GM23338 (cell line): ENCODE measurements at regions not wholly inside any gene's neighbourhood (a gene's known extent, or its start where the extent isn't known, plus 50 kb on each side); places are given as distances from the start of the nearest gene placed in this dataset.
A peak's percentile ranks its signal among the peaks of the same experiment; 100 is the strongest.

Experiments
- ATAC-seq: fragments of 200-7000 bp; cut with Tn5 transposase; 3 replicates; pipeline ENCODE4 v1.9.1; 2020
- DNase-seq: peaks from one replicate; pipeline ENCODE4 v3.0.0-alpha.2; 2015; ENCODE audit warnings: low spot score
- H2AFZ ChIP-seq: fragments of 200-600 bp; sonication (generic); 2 replicates; pipeline ENCODE4 v1.8.0; 2016; ENCODE audit warnings: antibody characterized with exemption, mild to moderate bottlenecking, moderate library complexity
- H3F3A ChIP-seq: fragments of 200-600 bp; sonication (generic); replicated peaks from 2 replicates; pipeline ENCODE4 v1.8.0; 2017; ENCODE audit warnings: antibody characterized with exemption, mixed run types, low read depth
- H3K27ac ChIP-seq: fragments of 200-600 bp; sonication (generic); 2 replicates; pipeline ENCODE4 v1.6.1; 2016; ENCODE audit warnings: low read depth
- H3K27me3 ChIP-seq: fragments of 200-600 bp; sonication (generic); 2 replicates; pipeline ENCODE4 v1.8.0; 2016; ENCODE audit warnings: mild to moderate bottlenecking, mixed run types, moderate library complexity; ENCODE audit not compliant: insufficient read depth
- H3K36me3 ChIP-seq: fragments of 200-600 bp; sonication (generic); 2 replicates; pipeline ENCODE4 v1.8.0; 2016; ENCODE audit warnings: mild to moderate bottlenecking; ENCODE audit not compliant: insufficient read depth
- H3K4me1 ChIP-seq: fragments of 200-600 bp; sonication (generic); 2 replicates; pipeline ENCODE4 v1.8.0; 2016; ENCODE audit warnings: mild to moderate bottlenecking, moderate library complexity; ENCODE audit not compliant: insufficient read depth
- H3K4me2 ChIP-seq: fragments of 200-600 bp; sonication (generic); 2 replicates; pipeline ENCODE4 v1.7.1; 2017; ENCODE audit warnings: mixed run types
- H3K4me3 ChIP-seq: fragments of 200-600 bp; sonication (generic); 2 replicates; pipeline ENCODE4 v1.6.1; 2016; ENCODE audit warnings: mixed run types
- H3K79me2 ChIP-seq: fragments of 200-600 bp; sonication (generic); replicated peaks from 2 replicates; pipeline ENCODE4 v1.8.0; 2017; ENCODE audit warnings: mild to moderate bottlenecking; ENCODE audit not compliant: insufficient read depth
- H3K9me2 ChIP-seq: fragments of 200-600 bp; sonication (generic); 2 replicates; pipeline ENCODE4 v1.8.0; 2017; ENCODE audit not compliant: insufficient read depth
- H4K20me1 ChIP-seq: fragments of 200-600 bp; sonication (generic); replicated peaks from 2 replicates; pipeline ENCODE4 v1.8.0; 2017; ENCODE audit warnings: mild to moderate bottlenecking; ENCODE audit not compliant: insufficient read depth
- H3K27ac Mint-ChIP-seq: 2 replicates; pipeline ENCODE4 v1.8.0; 2020; ENCODE audit warnings: inconsistent platforms, mild to moderate bottlenecking, moderate library complexity, mixed read lengths
- H3K27me3 Mint-ChIP-seq: 3 replicates; pipeline ENCODE4 v1.8.0; 2022; ENCODE audit warnings: low read depth, mild to moderate bottlenecking, moderate library complexity, mixed read lengths, inconsistent platforms; ENCODE audit not compliant: insufficient read depth, poor library complexity
- H3K36me3 Mint-ChIP-seq: 3 replicates; pipeline ENCODE4 v1.8.0; 2021; ENCODE audit warnings: low read depth, mild to moderate bottlenecking, inconsistent platforms, moderate library complexity, mixed read lengths
- H3K4me1 Mint-ChIP-seq: 3 replicates; pipeline ENCODE4 v1.8.0; 2020; ENCODE audit warnings: mild to moderate bottlenecking, inconsistent platforms, mixed read lengths
- H3K4me3 Mint-ChIP-seq: 3 replicates; pipeline ENCODE4 v1.8.0; 2021; ENCODE audit warnings: moderate library complexity, mild to moderate bottlenecking, inconsistent platforms, mixed read lengths
- H3K9me3 Mint-ChIP-seq: 3 replicates; pipeline ENCODE4 v1.8.0; 2020; ENCODE audit warnings: moderate library complexity, mild to moderate bottlenecking, inconsistent platforms, mixed read lengths
- CREB1 ChIP-seq: fragments of 250-450 bp; sonication (Bioruptor Pico); IDR thresholded peaks from 2 replicates; pipeline ENCODE4 v1.5.0; 2020; ENCODE audit warnings: low read depth, mild to moderate bottlenecking, moderate library complexity
- EZH2 ChIP-seq: fragments of 200-600 bp; sonication (generic); IDR thresholded peaks from one replicate; pipeline ENCODE4 v1.8.0; 2017; ENCODE audit warnings: antibody characterized with exemption, mild to moderate bottlenecking, low read depth; ENCODE audit not compliant: unreplicated experiment
- EZH2phosphoT487 ChIP-seq: fragments of 200-600 bp; sonication (generic); IDR thresholded peaks from one replicate; pipeline ENCODE4 v1.8.1; 2018; ENCODE audit warnings: antibody characterized with exemption; ENCODE audit not compliant: unreplicated experiment
- JUNB ChIP-seq: IDR thresholded peaks from one replicate; pipeline ENCODE4 v1.6.1; 2016; ENCODE audit warnings: antibody characterized with exemption; ENCODE audit not compliant: unreplicated experiment
- NANOG ChIP-seq: IDR thresholded peaks from 2 replicates; pipeline ENCODE4 v1.6.1; 2016; ENCODE audit warnings: antibody characterized with exemption, borderline replicate concordance
- POLR2AphosphoS5 ChIP-seq: IDR thresholded peaks from 2 replicates; pipeline ENCODE4 v1.6.1; 2016; ENCODE audit warnings: antibody characterized with exemption, low read depth
- STAT1 ChIP-seq: IDR thresholded peaks from one replicate; pipeline ENCODE4 v1.6.1; 2016; ENCODE audit warnings: antibody characterized with exemption; ENCODE audit not compliant: unreplicated experiment
- ZNF114 ChIP-seq: fragments of 250-450 bp; sonication (Bioruptor Pico); IDR thresholded peaks from 2 replicates; pipeline ENCODE4 v1.5.0; 2020; ENCODE audit warnings: mild to moderate bottlenecking, moderate library complexity
- ZNF331 ChIP-seq: fragments of 250-450 bp; sonication (Bioruptor Pico); IDR thresholded peaks from 2 replicates; pipeline ENCODE4 v1.5.0; 2020; ENCODE audit warnings: low read depth, mild to moderate bottlenecking, moderate library complexity
- TF ChIP-seq, protein P1 (sequence below): fragments of 250-450 bp; sonication (Bioruptor Pico); IDR thresholded peaks from 2 replicates; pipeline ENCODE4 v1.5.0; 2020; ENCODE audit warnings: mild to moderate bottlenecking, moderate library complexity
- TF ChIP-seq, protein P2 (sequence below): IDR thresholded peaks from 2 replicates; pipeline ENCODE4 v1.6.1; 2016; ENCODE audit warnings: antibody characterized with exemption
- TF ChIP-seq, protein P3 (sequence below): IDR thresholded peaks from one replicate; pipeline ENCODE4 v1.6.1; 2018; ENCODE audit warnings: antibody characterized with exemption; ENCODE audit not compliant: unreplicated experiment
- TF ChIP-seq, protein P4 (sequence below), 2 experiments: fragments of 200-600 bp in 1 of 2; sonication (generic) in 1 of 2; conservative IDR thresholded peaks; 2 replicates each; pipeline versions ENCODE4 v1.5.1 to v1.6.1; 2016 to 2017; ENCODE audit warnings: antibody characterized with exemption in 2 of 2, low read depth in 2 of 2, mild to moderate bottlenecking in 2 of 2, moderate library complexity in 1 of 2

DNA sequence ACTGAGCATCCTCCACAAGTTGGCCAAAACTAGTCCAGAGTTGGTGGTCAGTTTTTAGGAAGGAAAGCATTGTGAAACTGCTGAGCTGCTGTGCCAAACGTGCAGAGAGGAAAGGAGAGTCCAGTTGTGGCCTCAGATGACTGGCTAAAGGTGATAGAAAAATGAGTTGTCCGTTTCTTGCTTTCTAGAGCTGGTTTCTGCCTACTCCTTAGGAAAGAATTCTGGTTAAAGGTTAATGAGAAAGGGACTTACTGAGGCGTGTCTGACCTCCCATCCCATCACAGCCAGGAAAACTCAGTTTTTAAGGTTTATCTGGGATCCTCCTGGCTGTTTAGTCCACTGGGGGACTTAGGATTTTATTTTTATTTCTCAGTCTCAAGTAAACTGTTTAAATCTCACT, 1186.3 kb downstream of the UQCRFS1 start:
- ATAC-seq = no peak
- Mint-ChIP-seq H3K4me3 (no peak overlapping the region), H3K36me3 (peaks cover 12% of the 10 kb centered on the region; the same call in 1 of the 3 replicates), H3K27me3 (peaks cover 2% of the 10 kb centered on the region), H3K9me3 (peaks cover 19% of the 10 kb centered on the region), H3K27ac (0 out of 2 replicates have a peak overlapping the region, but pooled peaks have one; percentile 37), H3K4me1 (peaks cover 13% of the 10 kb centered on the region)
- Histone ChIP-seq H3K4me1 (peaks cover 6% of the 10 kb centered on the region), H4K20me1 (no peaks in the 10 kb centered on the region), H3K79me2 (no peaks in the 10 kb centered on the region), H3K4me2 (no peak overlapping the region), H2AFZ (no peak overlapping the region), H3K27me3 (no peaks in the 10 kb centered on the region), H3K9me2 (no peaks in the 10 kb centered on the region; the same call in 1 of the 2 replicates), H3K36me3 (no peaks in the 10 kb centered on the region), H3F3A (no peaks in the 10 kb centered on the region), H3K4me3 (no peak overlapping the region), H3K27ac (no peak overlapping the region)
- no peak for DNase-seq
- TF ChIP-seq ZNF114 (CRISPR knock-in tag) (no peak), CREB1 (no peak), ZNF331 (no peak), POLR2AphosphoS5 (no peak), JUNB (no peak), NANOG (no peak), EZH2phosphoT487 (no peak), EZH2 (no peak), STAT1 (no peak)
- TF ChIP-seq, protein P1, sequence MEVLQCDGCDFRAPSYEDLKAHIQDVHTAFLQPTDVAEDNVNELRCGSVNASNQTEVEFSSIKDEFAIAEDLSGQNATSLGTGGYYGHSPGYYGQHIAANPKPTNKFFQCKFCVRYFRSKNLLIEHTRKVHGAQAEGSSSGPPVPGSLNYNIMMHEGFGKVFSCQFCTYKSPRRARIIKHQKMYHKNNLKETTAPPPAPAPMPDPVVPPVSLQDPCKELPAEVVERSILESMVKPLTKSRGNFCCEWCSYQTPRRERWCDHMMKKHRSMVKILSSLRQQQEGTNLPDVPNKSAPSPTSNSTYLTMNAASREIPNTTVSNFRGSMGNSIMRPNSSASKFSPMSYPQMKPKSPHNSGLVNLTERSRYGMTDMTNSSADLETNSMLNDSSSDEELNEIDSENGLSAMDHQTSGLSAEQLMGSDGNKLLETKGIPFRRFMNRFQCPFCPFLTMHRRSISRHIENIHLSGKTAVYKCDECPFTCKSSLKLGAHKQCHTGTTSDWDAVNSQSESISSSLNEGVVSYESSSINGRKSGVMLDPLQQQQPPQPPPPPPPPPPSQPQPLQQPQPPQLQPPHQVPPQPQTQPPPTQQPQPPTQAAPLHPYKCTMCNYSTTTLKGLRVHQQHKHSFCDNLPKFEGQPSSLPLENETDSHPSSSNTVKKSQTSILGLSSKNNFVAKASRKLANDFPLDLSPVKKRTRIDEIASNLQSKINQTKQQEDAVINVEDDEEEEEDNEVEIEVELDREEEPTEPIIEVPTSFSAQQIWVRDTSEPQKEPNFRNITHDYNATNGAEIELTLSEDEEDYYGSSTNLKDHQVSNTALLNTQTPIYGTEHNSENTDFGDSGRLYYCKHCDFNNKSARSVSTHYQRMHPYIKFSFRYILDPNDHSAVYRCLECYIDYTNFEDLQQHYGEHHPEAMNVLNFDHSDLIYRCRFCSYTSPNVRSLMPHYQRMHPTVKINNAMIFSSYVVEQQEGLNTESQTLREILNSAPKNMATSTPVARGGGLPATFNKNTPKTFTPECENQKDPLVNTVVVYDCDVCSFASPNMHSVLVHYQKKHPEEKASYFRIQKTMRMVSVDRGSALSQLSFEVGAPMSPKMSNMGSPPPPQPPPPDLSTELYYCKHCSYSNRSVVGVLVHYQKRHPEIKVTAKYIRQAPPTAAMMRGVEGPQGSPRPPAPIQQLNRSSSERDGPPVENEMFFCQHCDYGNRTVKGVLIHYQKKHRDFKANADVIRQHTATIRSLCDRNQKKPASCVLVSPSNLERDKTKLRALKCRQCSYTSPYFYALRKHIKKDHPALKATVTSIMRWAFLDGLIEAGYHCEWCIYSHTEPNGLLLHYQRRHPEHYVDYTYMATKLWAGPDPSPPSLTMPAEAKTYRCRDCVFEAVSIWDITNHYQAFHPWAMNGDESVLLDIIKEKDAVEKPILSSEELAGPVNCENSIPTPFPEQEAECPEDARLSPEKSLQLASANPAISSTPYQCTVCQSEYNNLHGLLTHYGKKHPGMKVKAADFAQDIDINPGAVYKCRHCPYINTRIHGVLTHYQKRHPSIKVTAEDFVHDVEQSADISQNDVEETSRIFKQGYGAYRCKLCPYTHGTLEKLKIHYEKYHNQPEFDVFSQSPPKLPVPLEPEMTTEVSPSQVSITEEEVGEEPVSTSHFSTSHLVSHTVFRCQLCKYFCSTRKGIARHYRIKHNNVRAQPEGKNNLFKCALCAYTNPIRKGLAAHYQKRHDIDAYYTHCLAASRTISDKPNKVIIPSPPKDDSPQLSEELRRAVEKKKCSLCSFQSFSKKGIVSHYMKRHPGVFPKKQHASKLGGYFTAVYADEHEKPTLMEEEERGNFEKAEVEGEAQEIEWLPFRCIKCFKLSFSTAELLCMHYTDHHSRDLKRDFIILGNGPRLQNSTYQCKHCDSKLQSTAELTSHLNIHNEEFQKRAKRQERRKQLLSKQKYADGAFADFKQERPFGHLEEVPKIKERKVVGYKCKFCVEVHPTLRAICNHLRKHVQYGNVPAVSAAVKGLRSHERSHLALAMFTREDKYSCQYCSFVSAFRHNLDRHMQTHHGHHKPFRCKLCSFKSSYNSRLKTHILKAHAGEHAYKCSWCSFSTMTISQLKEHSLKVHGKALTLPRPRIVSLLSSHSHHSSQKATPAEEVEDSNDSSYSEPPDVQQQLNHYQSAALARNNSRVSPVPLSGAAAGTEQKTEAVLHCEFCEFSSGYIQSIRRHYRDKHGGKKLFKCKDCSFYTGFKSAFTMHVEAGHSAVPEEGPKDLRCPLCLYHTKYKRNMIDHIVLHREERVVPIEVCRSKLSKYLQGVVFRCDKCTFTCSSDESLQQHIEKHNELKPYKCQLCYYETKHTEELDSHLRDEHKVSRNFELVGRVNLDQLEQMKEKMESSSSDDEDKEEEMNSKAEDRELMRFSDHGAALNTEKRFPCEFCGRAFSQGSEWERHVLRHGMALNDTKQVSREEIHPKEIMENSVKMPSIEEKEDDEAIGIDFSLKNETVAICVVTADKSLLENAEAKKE (CRISPR knock-in tag) = no peak
- TF ChIP-seq, protein P2, sequence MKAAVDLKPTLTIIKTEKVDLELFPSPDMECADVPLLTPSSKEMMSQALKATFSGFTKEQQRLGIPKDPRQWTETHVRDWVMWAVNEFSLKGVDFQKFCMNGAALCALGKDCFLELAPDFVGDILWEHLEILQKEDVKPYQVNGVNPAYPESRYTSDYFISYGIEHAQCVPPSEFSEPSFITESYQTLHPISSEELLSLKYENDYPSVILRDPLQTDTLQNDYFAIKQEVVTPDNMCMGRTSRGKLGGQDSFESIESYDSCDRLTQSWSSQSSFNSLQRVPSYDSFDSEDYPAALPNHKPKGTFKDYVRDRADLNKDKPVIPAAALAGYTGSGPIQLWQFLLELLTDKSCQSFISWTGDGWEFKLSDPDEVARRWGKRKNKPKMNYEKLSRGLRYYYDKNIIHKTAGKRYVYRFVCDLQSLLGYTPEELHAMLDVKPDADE = no peak
- TF ChIP-seq, protein P3, sequence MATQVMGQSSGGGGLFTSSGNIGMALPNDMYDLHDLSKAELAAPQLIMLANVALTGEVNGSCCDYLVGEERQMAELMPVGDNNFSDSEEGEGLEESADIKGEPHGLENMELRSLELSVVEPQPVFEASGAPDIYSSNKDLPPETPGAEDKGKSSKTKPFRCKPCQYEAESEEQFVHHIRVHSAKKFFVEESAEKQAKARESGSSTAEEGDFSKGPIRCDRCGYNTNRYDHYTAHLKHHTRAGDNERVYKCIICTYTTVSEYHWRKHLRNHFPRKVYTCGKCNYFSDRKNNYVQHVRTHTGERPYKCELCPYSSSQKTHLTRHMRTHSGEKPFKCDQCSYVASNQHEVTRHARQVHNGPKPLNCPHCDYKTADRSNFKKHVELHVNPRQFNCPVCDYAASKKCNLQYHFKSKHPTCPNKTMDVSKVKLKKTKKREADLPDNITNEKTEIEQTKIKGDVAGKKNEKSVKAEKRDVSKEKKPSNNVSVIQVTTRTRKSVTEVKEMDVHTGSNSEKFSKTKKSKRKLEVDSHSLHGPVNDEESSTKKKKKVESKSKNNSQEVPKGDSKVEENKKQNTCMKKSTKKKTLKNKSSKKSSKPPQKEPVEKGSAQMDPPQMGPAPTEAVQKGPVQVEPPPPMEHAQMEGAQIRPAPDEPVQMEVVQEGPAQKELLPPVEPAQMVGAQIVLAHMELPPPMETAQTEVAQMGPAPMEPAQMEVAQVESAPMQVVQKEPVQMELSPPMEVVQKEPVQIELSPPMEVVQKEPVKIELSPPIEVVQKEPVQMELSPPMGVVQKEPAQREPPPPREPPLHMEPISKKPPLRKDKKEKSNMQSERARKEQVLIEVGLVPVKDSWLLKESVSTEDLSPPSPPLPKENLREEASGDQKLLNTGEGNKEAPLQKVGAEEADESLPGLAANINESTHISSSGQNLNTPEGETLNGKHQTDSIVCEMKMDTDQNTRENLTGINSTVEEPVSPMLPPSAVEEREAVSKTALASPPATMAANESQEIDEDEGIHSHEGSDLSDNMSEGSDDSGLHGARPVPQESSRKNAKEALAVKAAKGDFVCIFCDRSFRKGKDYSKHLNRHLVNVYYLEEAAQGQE = no peak
- TF ChIP-seq, protein P4, sequence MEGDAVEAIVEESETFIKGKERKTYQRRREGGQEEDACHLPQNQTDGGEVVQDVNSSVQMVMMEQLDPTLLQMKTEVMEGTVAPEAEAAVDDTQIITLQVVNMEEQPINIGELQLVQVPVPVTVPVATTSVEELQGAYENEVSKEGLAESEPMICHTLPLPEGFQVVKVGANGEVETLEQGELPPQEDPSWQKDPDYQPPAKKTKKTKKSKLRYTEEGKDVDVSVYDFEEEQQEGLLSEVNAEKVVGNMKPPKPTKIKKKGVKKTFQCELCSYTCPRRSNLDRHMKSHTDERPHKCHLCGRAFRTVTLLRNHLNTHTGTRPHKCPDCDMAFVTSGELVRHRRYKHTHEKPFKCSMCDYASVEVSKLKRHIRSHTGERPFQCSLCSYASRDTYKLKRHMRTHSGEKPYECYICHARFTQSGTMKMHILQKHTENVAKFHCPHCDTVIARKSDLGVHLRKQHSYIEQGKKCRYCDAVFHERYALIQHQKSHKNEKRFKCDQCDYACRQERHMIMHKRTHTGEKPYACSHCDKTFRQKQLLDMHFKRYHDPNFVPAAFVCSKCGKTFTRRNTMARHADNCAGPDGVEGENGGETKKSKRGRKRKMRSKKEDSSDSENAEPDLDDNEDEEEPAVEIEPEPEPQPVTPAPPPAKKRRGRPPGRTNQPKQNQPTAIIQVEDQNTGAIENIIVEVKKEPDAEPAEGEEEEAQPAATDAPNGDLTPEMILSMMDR (conservative IDR thresholded peaks at IDR 0.05; ENCODE audit: low read depth in 2 of 2) = no peak
